H9 (cell line): ENCODE measurements at regions not wholly inside any gene's neighbourhood (a gene's known extent, or its start where the extent isn't known, plus 50 kb on each side); places are given as distances from the start of the nearest gene placed in this dataset.

ENCODE experiments used
- DNase-seq: peaks from one replicate; pipeline ENCODE4 v3.0.0-alpha.2; 2017
- H2AFZ ChIP-seq: one replicate; pipeline ENCODE4 v1.6.1; 2013; ENCODE audit warnings: mild to moderate bottlenecking, low read length, control low read depth, moderate library complexity
- H2AK5ac ChIP-seq: 2 replicates; pipeline ENCODE4 v1.6.1; 2013; ENCODE audit warnings: low read length, control low read depth, mixed read lengths; ENCODE audit not compliant: insufficient read length
- H2BK120ac ChIP-seq: one replicate; pipeline ENCODE4 v1.6.1; 2013; ENCODE audit warnings: low read depth, mild to moderate bottlenecking, low read length, control low read depth, inconsistent platforms; ENCODE audit not compliant: poor library complexity, severe bottlenecking
- H2BK12ac ChIP-seq: 2 replicates; pipeline ENCODE4 v1.6.1; 2013; ENCODE audit warnings: low read length, control low read depth, mixed read lengths, low read depth; ENCODE audit not compliant: insufficient read length
- H2BK15ac ChIP-seq: 2 replicates; pipeline ENCODE4 v1.6.1; 2013; ENCODE audit warnings: low read depth, low read length, control low read depth
- H2BK20ac ChIP-seq: one replicate; pipeline ENCODE4 v1.6.1; 2013; ENCODE audit warnings: low read depth, mild to moderate bottlenecking, low read length, control low read depth, inconsistent platforms; ENCODE audit not compliant: poor library complexity, severe bottlenecking
- H2BK5ac ChIP-seq: 2 replicates; pipeline ENCODE4 v1.6.1; 2013; ENCODE audit warnings: low read length, control low read depth, mixed read lengths; ENCODE audit not compliant: insufficient read length
- H3K14ac ChIP-seq: 2 replicates; pipeline ENCODE4 v1.6.1; 2013; ENCODE audit warnings: low read length, control low read depth; ENCODE audit not compliant: insufficient read depth
- H3K18ac ChIP-seq: 2 replicates; pipeline ENCODE4 v1.6.1; 2013; ENCODE audit warnings: low read depth, mild to moderate bottlenecking, mixed read lengths, low read length, control low read depth; ENCODE audit not compliant: insufficient read length
- H3K23ac ChIP-seq: 2 replicates; pipeline ENCODE4 v1.6.1; 2013; ENCODE audit warnings: low read length, control low read depth, mixed read lengths, low read depth; ENCODE audit not compliant: insufficient read length
- H3K23me2 ChIP-seq: 2 replicates; pipeline ENCODE4 v1.6.1; 2013; ENCODE audit warnings: low read depth, mild to moderate bottlenecking, mixed read lengths, low read length, control low read depth; ENCODE audit not compliant: insufficient read length, poor library complexity, severe bottlenecking
- H3K27ac ChIP-seq: 2 replicates; pipeline ENCODE4 v1.5.1; 2013; ENCODE audit warnings: low read length, control low read depth, mixed read lengths, low read depth; ENCODE audit not compliant: insufficient read length
- H3K27me3 ChIP-seq: 2 replicates; pipeline ENCODE4 v1.6.1; 2013; ENCODE audit warnings: low read length, control low read depth, inconsistent platforms; ENCODE audit not compliant: insufficient read depth
- H3K4ac ChIP-seq: 2 replicates; pipeline ENCODE4 v1.6.1; 2013; ENCODE audit warnings: low read depth, mild to moderate bottlenecking, control low read depth, inconsistent platforms, low read length, moderate library complexity
- H3K4me1 ChIP-seq: 2 replicates; pipeline ENCODE4 v1.6.1; 2013; ENCODE audit warnings: low read length, control low read depth, inconsistent platforms; ENCODE audit not compliant: insufficient read depth
- H3K4me2 ChIP-seq: 2 replicates; pipeline ENCODE4 v1.6.1; 2013; ENCODE audit warnings: low read length, control low read depth, mixed read lengths; ENCODE audit not compliant: insufficient read length, insufficient read depth
- H3K56ac ChIP-seq: 2 replicates; pipeline ENCODE4 v1.6.1; 2013; ENCODE audit warnings: low read depth, mild to moderate bottlenecking, mixed read lengths, low read length, control low read depth; ENCODE audit not compliant: insufficient read length
- H3K79me1 ChIP-seq: 2 replicates; pipeline ENCODE4 v1.6.1; 2013; ENCODE audit warnings: low read depth, mild to moderate bottlenecking, moderate library complexity, low read length, control low read depth, inconsistent platforms; ENCODE audit not compliant: insufficient read depth, poor library complexity, severe bottlenecking
- H3K79me2 ChIP-seq: 2 replicates; pipeline ENCODE4 v1.6.1; 2013; ENCODE audit warnings: low read length, control low read depth, inconsistent platforms; ENCODE audit not compliant: insufficient read depth
- H3K9ac ChIP-seq: 2 replicates; pipeline ENCODE4 v1.6.1; 2013; ENCODE audit warnings: low read length, control low read depth, mixed read lengths; ENCODE audit not compliant: insufficient read length; ENCODE audit errors: extremely low read depth
- H3K9me3 ChIP-seq: one replicate; pipeline ENCODE4 v1.6.1; 2013; ENCODE audit warnings: low read depth, low read length, inconsistent platforms; ENCODE audit not compliant: control insufficient read depth
- H3T11ph ChIP-seq: one replicate; pipeline ENCODE4 v1.6.1; 2013; ENCODE audit warnings: mild to moderate bottlenecking, low read length, control low read depth, inconsistent platforms
- H4K20me1 ChIP-seq: one replicate; pipeline ENCODE4 v1.6.1; 2013; ENCODE audit not compliant: control insufficient read depth, insufficient read length, insufficient read depth
- H4K5ac ChIP-seq: 2 replicates; pipeline ENCODE4 v1.6.1; 2013; ENCODE audit warnings: low read depth, mild to moderate bottlenecking, mixed read lengths, low read length, control low read depth; ENCODE audit not compliant: insufficient read length
- H4K8ac ChIP-seq: replicated peaks from 2 replicates; pipeline ENCODE4 v1.6.1; 2013; ENCODE audit warnings: low read length, control low read depth, mixed read lengths, low read depth; ENCODE audit not compliant: insufficient read length
- H4K91ac ChIP-seq: 2 replicates; pipeline ENCODE4 v1.6.1; 2013; ENCODE audit warnings: low read depth, mild to moderate bottlenecking, moderate library complexity, mixed read lengths, low read length, control low read depth; ENCODE audit not compliant: insufficient read length
- H3K27ac Mint-ChIP-seq, 3 experiments: 2 replicates in 2 of 3; 3 replicates in 1 of 3; pipeline ENCODE4 v1.8.0; 2020 to 2021; ENCODE audit warnings: mixed read lengths in 3 of 3, mild to moderate bottlenecking in 1 of 3, moderate library complexity in 1 of 3
- H3K27me3 Mint-ChIP-seq: 2 replicates; pipeline ENCODE4 v1.8.0; 2021; ENCODE audit warnings: low read depth, mild to moderate bottlenecking, moderate library complexity, mixed read lengths
- H3K36me3 Mint-ChIP-seq, 3 experiments: 2 replicates in 2 of 3; 3 replicates in 1 of 3; pipeline ENCODE4 v1.8.0; 2020 to 2021; ENCODE audit warnings: low read depth in 3 of 3, mixed read lengths in 3 of 3; ENCODE audit not compliant: insufficient read depth in 1 of 3
- H3K4me1 Mint-ChIP-seq, 2 experiments: 2 replicates each; pipeline ENCODE4 v1.8.0; 2020; ENCODE audit warnings: mixed read lengths in 2 of 2
- H3K4me3 Mint-ChIP-seq, 2 experiments: 2 replicates in 1 of 2; 3 replicates in 1 of 2; pipeline ENCODE4 v1.8.0; 2020 to 2021; ENCODE audit warnings: mild to moderate bottlenecking in 2 of 2, mixed read lengths in 2 of 2, moderate library complexity in 1 of 2
- H3K9me3 Mint-ChIP-seq, 2 experiments: 2 replicates in 1 of 2; 3 replicates in 1 of 2; pipeline ENCODE4 v1.8.0; 2020; ENCODE audit warnings: mild to moderate bottlenecking in 2 of 2, mixed read lengths in 2 of 2, moderate library complexity in 1 of 2
- CTCF ChIP-seq: fragments of 200-600 bp; sonication (generic); conservative IDR thresholded peaks from 3 replicates; pipeline ENCODE4 v1.8.0; 2021; ENCODE audit warnings: antibody characterized with exemption, mild to moderate bottlenecking
- WGBS: extraction: QIAGEN DNeasy Blood & Tissue Kit; methylation state at CpG from one replicate; pipeline ENCODE4 v1.1.7; 2013; ENCODE audit warnings: missing lambda C conversion rate, low lambda C conversion rate, mixed read lengths; ENCODE audit not compliant: insufficient read length; ENCODE audit errors: extremely low coverage; 5-methylcytosine and 5-hydroxymethylcytosine counted together

DNA sequence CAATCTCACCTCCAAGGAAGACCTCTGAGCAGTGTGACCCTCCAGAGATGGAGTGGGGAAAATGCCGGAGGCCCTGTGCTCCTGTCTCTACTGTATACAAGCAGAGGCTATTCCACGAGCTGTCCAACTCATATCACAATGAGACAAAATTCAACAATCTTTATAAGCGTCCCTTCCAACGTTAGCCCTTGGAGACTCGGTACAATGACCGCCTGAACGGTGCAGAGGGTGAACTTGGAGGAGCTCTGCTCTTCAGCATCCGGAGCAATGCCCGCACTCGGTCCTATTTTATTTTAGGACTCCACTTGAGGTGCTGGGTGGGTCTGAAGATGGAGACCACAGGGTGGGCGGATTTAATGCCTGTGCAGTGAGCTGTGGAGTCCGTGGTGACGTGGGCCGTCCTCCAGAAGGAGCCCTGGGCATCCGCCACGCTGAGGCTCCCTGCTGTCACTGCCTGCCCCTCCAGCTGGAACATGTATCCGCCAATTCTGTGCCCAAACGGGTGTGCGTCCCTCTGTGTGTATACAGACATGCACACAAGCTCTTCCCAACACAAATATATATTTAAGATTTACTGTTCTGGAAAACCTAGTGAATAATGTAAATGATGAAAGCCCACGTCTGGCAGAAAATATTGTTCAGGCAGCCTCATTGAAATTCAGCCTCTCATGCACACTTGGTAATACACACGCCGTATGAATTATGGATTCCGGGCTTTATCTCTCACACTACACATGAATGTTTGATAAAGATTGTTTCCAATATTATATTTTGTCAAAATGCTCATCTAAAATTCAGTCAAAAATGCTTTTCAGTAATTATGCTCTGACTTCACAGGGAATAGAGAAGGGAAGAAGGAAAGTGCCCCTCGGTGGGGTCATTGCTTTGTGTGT is 239.9 kb upstream of the ZMIZ1 start:
- Histone ChIP-seq H2AFZ (no peak overlapping the region), H3K79me2 (no peaks in the 10 kb centered on the region), H3K27ac (no peak overlapping the region), H2AK5ac (no peak overlapping the region), H2BK5ac (no peak overlapping the region), H3K4ac (no peak overlapping the region), H2BK120ac (no peak overlapping the region), H3K18ac (no peak overlapping the region), H3K27me3 (no peaks in the 10 kb centered on the region), H4K8ac (no peak overlapping the region), H2BK12ac (no peak overlapping the region), H3K4me2 (no peak overlapping the region), H3K79me1 (no peaks in the 10 kb centered on the region), H3K56ac (no peak overlapping the region), H2BK15ac (no peak overlapping the region), H3K9me3 (no peaks in the 10 kb centered on the region), H3T11ph (no peak overlapping the region), H3K9ac (no peak overlapping the region), H4K91ac (no peak overlapping the region), H2BK20ac (no peak overlapping the region), H3K23me2 (no peaks in the 10 kb centered on the region), H3K14ac (no peak overlapping the region), H3K4me1 (no peaks in the 10 kb centered on the region), H3K23ac (no peak overlapping the region), H4K5ac (no peak overlapping the region), H4K20me1 (no peaks in the 10 kb centered on the region)
- WGBS: no CpG with 5 or more reads among the region's 24 CpGs
- H3K4me3 Mint-ChIP-seq: no peak overlapping the region; a peak in 1 of 5 replicates
- peaks cover 8 to 10% of the 10 kb centered on the region in 2 experiments for H3K4me1 Mint-ChIP-seq
- no peak overlapping the region for H3K27ac Mint-ChIP-seq
- H3K27me3 Mint-ChIP-seq: peaks cover 39% of the 10 kb centered on the region
- H3K36me3 Mint-ChIP-seq: peaks cover 2 to 5% (median 4%) of the 10 kb centered on the region in 3 experiments; a peak in 5 of 7 replicates
- DNase-seq: no peak
- peaks cover 5 to 9% of the 10 kb centered on the region in 2 experiments for H3K9me3 Mint-ChIP-seq
- no peak for TF ChIP-seq CTCF
